ENCODE measurements at regions not wholly inside any gene's neighbourhood (a gene's known extent, or its start where the extent isn't known, plus 50 kb on each side); places are given as distances from the start of the nearest gene placed in this dataset.

GRCh38 chr1:163703794-163704193 is 382.0 kb downstream of the NUF2 start:
- TF ChIP-seq EZH2 (IDR thresholded peaks at IDR 0.05) (no peak), FOXP2 (optimal IDR thresholded peaks at IDR 0.05; ENCODE audit: control extremely low read depth, extremely low read length, insufficient read depth) (no peak)
